IMR-90 (cell line): ENCODE measurements at regions not wholly inside any gene's neighbourhood (a gene's known extent, or its start where the extent isn't known, plus 50 kb on each side); places are given as distances from the start of the nearest gene placed in this dataset.

ENCODE experiments used
- CTCF ChIP-seq: conservative IDR thresholded peaks from 2 replicates; pipeline ENCODE4 v1.5.1; 2012; ENCODE audit warnings: mild to moderate bottlenecking, low read depth, low read length, improper control_type of control experiment
- POLR2A ChIP-seq: IDR thresholded peaks from 2 replicates; pipeline ENCODE4 v1.6.1; 2012; ENCODE audit warnings: mild to moderate bottlenecking, low read depth, low read length
- RAD21 ChIP-seq: IDR thresholded peaks from 2 replicates; pipeline ENCODE4 v1.6.1; 2012; ENCODE audit warnings: low read length, improper control_type of control experiment
- SMC3 ChIP-seq: fragments of 150-350 bp; IDR thresholded peaks from 2 replicates; pipeline ENCODE4 v1.6.1; 2016; ENCODE audit warnings: low read depth, mild to moderate bottlenecking, antibody characterized with exemption, low read length, moderate library complexity

DNA sequence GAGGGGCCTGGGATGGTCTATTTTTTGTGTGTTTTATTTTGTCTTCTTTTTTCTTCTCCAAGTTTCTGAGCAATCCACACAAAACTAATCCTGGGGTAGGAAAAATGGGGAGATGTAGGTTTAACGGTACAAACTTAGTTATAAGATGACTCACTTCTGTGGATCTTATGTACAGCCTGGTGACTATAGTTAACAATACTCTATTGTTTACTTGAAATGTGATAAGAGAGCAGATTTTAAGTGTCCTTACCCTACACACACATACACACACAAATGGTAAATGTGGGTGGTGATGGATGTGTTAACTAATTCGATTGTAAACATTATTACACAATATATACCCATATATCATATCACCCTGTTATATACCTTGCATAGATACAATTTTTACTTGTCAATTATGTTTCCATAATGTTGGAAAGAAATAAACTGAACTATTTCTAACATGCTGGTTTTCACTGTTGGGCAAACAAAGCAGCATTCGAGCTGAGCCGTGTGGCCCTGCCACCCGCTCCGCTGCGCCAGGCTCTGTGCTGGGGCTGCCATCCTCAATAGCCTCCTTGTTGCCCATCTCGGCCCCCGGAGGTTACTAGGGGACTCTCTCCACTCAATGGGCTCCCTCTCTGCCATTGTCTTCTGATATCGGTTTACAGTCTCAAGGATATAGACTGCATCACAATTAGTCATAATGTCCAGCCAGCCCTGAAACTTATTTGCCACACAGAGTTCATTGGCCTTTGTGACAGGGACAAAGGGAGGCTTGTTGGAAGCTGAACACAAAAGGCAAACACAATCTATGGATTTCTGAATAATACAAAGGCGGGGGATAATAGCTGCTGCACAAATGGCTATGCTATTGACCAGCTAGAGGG, 380.3 kb upstream of the MAF start:
- TF ChIP-seq CTCF = no peak
- no peak for TF ChIP-seq RAD21
- no peak for TF ChIP-seq SMC3
- no peak for TF ChIP-seq POLR2A
